ENCODE measurements at regions not wholly inside any gene's neighbourhood (a gene's known extent, or its start where the extent isn't known, plus 50 kb on each side); places are given as distances from the start of the nearest gene placed in this dataset.

DNA sequence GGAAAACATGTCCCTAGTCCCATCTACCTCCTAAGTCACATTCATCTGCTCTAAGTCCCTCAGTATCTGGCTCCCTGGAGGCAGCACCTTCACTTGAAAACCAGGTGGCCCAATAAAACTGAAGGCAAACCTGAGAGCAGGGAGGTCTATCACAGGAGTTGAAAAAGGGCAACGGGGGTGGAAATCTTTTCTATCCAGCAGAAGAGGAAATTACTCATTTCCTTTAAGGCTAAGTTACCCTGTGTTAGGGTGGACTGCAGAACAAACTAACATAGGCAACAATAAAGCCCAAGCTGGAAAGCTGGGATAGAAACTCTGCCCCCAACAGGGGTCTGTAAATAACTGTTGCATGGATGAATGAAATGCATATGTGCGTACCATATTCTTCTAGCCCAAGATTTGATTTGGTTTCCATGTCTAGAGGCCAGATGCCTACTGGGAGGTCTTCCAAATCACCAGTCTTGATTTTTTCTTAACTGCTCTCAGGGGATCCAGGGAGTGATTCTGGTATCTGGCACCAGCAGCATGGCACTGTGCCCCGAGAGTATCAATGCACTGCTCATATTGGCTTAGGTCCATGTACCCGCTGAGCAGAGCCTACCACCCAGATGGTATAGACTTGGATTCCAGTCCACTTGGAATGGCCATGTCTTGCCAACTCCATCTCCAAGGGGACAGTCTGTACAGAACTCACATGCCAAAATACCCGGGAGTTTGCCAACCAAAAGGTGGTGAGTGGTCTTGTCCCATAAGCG lies 350.0 kb upstream of the NCAM1 start:
- TF ChIP-seq POLR2A (IDR thresholded peaks at IDR 0.05; ENCODE audit: low read length) (no peak), GATA1 (IDR thresholded peaks at IDR 0.05; ENCODE audit: low read depth, low read length) (no peak)

Data from erythroblast (primary cell).